GM20431 (cell line): ENCODE measurements at regions not wholly inside any gene's neighbourhood (a gene's known extent, or its start where the extent isn't known, plus 50 kb on each side); places are given as distances from the start of the nearest gene placed in this dataset.
"Not testable (repeated sequence)": the region's sequence is repeated elsewhere in the genome, so short reads cannot be mapped to it uniquely, and the experiment has no call there.

ENCODE experiments used
- in situ Hi-C: fragments of 300-500 bp; cut with MseI, MboI; formaldehyde crosslinking; loops from one replicate; pipeline ENCODE4 v1.15.0; 2020; ENCODE audit warnings: low sequenced_read_pairs; ENCODE audit not compliant: unreplicated experiment

DNA sequence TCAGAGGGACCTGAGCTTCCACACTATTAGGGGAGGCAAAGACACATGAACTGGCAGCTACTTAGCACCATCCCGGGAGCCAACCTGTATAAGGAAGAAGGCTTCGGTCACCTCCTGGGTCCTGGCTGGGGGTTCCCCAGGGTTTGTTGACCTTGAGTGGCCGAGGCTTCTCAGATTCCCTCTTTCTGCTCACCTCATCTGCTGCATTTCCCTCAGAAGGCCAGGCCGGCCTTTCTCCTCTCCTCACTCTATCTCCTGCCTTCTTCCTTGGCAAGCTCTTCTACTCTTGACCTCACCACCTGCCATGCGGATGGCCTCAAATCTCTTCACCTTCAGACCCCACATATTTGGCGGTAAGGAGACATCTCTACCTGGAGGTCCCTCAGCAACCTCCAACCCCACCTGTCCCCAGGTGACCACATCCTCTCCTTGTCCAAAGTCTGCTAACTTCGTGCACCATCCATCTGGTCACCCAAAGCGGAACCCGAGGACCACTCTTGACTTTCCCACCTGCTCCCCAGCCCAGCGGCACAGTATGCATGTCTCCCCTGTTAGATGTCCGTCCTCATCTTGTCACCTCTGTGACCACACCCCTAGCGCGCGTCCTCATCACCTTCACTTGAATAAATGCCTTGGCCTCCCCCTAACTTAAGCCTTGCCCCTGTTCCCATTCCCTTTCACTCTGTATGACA, 133.8 kb upstream of the UNC5B start:
- in situ Hi-C loops, result no loop called here

DNA sequence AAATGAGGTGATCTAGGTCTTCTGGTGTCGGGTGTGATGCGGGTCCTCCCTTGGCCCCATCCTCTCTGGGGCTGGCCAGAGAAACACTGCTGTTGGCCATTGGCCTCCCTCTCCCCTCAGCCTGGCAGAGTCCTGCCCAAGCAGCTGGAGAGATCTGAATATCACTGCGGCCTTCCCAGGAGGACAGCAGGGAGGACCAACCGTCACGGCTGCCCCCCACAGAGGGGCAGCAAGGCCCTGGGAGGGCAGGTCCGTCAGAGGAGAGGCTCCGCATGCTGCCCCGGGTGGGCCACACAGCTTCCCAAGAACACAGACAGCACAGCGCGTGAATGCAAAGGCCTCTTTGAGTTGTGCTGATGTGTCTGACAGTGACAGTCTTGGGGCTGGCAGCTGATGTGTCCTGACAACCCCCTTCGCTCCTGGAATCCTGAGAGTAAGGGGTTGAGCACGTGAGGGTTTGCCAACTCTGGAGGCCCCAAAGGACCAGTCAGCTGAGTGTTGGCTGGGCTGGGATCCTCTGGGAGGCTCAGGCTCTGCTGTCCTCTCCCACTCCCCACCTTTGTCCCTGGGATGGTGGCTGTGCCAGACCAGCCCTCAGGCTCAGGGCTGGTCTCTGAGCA, 132.5 kb upstream of the UNC5B start:
- in situ Hi-C loops, result no loop called here

DNA sequence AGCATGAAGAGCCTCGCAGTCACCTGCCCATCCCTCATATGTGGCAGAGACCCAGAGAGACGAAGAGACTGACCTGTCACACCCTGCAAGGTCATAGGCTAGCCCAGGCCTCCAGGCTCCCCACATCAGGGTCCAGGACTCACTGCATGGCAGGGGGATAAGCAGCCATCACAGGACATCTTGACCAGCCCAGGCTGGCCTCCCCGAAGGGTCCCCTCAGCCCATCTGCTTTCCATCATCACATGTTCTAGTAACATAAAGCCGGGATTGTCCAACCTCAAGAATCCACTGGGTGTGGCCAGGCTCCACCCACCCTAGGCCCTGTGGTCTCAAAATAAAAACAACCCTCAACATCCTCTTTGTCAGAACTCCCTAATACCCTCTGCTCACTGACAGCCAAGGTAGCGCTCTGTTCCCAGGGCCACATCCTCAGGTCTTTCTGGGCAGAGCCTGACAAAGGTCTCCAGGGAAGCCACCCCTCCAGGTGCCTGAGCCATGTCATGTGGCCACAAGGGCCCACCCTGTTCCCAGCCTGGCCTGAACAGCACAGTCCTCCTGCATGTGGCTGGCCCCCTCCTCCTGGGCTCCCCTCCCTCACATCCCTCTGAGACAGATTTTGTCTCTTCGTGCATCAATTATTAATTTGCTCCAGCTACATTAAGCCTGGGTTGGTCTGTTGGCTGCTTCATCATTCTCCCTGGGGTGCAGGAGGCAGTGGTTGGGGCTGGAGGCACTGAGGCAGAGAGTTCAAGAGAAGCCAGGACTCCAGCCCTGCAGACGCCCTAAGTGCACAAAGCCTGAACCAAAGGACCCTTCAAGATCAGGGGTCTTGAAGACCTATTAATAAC, 131.8 kb upstream of the UNC5B start:
- in situ Hi-C loops, result no loop called here

DNA sequence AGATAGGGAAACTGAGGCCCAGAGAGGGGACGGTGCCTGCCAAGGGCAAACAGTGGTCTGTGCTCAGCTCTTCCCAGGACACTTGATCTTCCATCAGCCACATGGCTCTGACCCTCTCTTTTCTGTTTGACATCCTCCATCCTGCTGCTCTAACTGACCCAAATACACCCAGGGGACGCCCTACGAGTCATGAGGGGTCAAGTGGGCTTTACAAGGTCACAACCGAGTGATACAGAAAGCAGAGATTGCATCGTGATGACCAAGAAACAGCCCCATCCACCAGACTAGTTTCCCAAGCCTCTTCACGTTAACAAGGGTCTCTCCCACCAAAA, 131.2 kb upstream of the UNC5B start:
- in situ Hi-C loops, result no loop called here

GRCh38 chr10:71081912-71082311, 130.5 kb upstream of the UNC5B start:
- in situ Hi-C loops, result no loop called here

DNA sequence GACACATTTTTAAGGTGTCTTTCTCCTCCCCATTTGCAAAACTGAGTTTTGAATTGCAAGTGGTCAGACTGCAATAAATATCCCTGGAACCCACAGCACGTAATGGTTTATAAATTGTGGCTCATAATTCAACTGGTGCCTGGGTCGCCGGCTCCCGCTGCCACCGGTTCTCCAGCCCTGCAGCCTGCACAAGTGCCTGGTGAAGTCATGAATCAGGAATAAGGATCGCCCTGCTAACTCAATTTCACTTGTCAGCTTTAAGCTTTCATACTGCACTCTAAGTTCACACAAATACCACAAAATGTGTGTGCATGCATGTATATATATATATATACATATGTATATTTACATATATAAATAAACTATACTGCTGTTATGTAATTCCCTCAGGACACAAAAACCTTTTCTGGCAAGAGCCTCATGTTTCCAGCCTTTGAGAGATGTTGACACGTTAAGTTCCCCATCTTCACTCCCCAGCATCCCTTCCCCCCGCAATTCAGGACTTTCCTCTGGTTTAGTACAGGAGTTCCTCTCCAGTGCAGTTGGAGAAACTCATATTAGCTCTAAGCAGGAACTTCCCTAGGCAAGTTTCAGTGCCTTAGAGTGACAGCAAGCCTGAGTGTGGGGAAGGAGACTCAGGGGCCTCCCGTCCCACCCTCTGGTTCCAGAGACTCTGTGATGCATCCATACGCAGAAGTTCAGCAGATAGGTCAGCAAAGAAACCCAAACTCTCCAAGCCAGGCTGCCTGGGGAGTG, 129.2 kb upstream of the UNC5B start:
- in situ Hi-C loops, result no loop called here

- in situ Hi-C loops, result no loop called here
Observed at GRCh38 chr10:71083716-71083975, 128.7 kb upstream of the UNC5B start.

GRCh38 chr10:71084061-71084817, 128.1 kb upstream of the UNC5B start:
- in situ Hi-C loops, result no loop called here

GRCh38 chr10:71084818-71085126, 127.6 kb upstream of the UNC5B start:
- in situ Hi-C loops, result no loop called here

GRCh38 chr10:71085689-71086438, 126.5 kb upstream of the UNC5B start:
- in situ Hi-C loops, result no loop called here

- in situ Hi-C loops, result no loop called here
Observed at GRCh38 chr10:71086439-71087080, 125.8 kb upstream of the UNC5B start.

- in situ Hi-C loops, result no loop called here
Observed at GRCh38 chr10:71087622-71088021, 124.7 kb upstream of the UNC5B start.

- in situ Hi-C loops, result no loop called here
Observed at GRCh38 chr10:71088054-71088453, 124.3 kb upstream of the UNC5B start.

GRCh38 chr10:71088578-71088977, 123.8 kb upstream of the UNC5B start:
- in situ Hi-C loops, result not testable (repeated sequence)

GRCh38 chr10:71089162-71089561, 123.2 kb upstream of the UNC5B start:
- in situ Hi-C loops, result no loop called here

- in situ Hi-C loops, result no loop called here
Observed at GRCh38 chr10:71090330-71090729, 122.0 kb upstream of the UNC5B start.

DNA sequence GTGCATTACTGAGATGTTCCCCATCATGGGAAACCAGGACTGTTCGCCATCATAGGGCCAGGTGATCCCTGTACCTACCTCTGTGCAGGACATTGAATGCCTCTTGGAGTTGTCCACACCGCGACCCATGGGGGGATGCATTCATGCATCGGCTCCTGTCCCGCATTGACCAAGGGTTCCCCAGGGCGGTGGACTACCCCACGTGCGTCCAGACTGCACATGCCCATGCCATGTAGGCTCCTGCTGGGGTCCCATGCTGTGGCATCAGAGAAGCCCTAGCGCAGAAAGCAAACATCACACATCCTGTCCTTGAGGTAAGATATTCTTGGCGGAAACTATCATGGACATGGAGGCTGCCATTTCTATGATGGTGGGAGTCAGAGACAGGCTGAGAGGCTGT, 121.6 kb upstream of the UNC5B start:
- in situ Hi-C loops, result no loop called here

DNA sequence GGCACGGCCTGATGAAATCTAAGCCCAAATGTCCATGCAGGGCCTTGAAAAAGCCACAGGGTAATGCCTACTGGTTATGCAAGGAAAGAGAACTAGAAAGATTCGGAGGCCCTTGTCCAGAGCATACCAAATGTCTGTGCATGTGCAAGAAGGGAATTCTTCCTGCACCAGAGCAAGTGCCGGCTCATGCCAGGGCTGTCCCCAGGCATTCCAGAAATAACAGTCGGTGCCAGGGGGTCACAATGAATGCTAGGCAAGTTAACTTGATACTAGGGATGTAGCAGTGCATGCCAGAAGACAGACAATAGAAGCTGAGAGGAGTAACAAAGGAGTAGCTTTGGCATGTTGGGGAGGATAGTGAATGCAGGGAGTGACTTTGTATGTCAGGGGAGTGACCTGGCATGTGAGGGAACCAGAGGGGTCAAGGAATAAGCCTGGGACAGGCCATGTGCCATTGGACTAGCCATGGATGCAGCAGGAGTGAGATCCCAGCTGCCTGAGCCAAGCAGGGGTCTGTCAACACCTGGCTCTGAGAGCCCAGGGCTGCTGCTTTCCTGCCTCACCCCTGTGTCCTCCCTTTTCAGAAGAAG, 119.5 kb upstream of the UNC5B start:
- in situ Hi-C loops, result no loop called here

DNA sequence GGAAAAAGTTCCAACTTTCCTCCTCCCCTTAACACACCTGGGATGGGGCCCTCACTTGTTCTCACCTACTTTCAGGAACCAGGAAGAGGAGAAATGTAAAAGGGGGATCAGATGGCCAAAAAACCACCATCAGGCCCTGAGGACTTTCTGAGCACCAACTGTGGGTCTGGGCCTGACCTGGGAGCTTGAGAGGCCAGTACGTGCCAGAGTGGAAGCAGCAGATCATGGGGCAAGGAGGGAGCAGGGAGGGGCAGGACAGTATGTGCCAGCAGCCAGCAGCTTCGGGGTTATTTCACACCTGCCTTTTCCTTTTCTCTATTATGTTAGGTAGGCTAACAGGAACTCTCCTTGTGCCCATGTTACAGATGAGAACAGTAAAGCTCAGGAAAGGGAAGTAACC, 118.8 kb upstream of the UNC5B start:
- in situ Hi-C loops, result no loop called here
